Activated naive CD8-positive, alpha-beta T cell treated with anti-CD3 and anti-CD28 coated beads, Interleukin-2, amount 50 U/mL, for 24 hours (primary cell): ENCODE measurements at regions not wholly inside any gene's neighbourhood (a gene's known extent, or its start where the extent isn't known, plus 50 kb on each side); places are given as distances from the start of the nearest gene placed in this dataset.
A peak's percentile ranks its signal among the peaks of the same experiment; 100 is the strongest.

ENCODE experiments used
- ATAC-seq: fragments of 150-1000 bp; cut with Tn5 transposase; one replicate; pipeline ENCODE4 v1.10.0; 2021
- DNase-seq: peaks from one replicate; pipeline ENCODE4 v3.0.0; 2021
- H3K27ac Mint-ChIP-seq: one replicate; pipeline ENCODE4 v1.8.0; 2021; ENCODE audit warnings: mild to moderate bottlenecking, mixed read lengths
- H3K27me3 Mint-ChIP-seq: one replicate; pipeline ENCODE4 v1.8.0; 2021; ENCODE audit warnings: mixed read lengths
- H3K36me3 Mint-ChIP-seq: one replicate; pipeline ENCODE4 v1.8.0; 2021; ENCODE audit warnings: low read depth, mixed read lengths
- H3K4me1 Mint-ChIP-seq: one replicate; pipeline ENCODE4 v1.8.0; 2021; ENCODE audit warnings: mixed read lengths
- H3K4me3 Mint-ChIP-seq: one replicate; pipeline ENCODE4 v1.8.0; 2021; ENCODE audit warnings: mild to moderate bottlenecking, moderate library complexity, mixed read lengths
- H3K9me3 Mint-ChIP-seq: one replicate; pipeline ENCODE4 v1.8.0; 2021; ENCODE audit warnings: mixed read lengths

DNA sequence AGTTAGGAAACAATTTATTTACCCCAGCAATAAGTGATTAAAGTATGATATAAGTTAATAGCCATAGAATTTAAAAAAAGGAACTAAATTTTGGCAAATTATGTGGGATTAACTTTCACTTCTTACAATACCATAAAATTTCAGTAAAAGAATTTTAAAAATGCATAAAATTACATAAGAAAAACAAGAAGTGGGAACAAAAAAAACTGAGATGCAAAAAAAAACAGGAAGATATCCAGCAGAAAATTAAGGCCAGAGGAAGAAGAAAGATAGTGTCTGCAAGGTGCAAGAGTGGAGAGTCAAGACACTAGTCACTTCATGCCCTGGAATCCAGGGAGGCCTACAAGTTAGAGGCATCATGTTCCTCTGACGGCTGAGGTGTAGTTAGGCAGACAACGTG lies 184.2 kb downstream of the GASK1B start:
- peaks cover 2% of the 10 kb centered on the region for H3K27me3 Mint-ChIP-seq
- no peaks in the 10 kb centered on the region for H3K36me3 Mint-ChIP-seq
- no peak for ATAC-seq
- no peak for DNase-seq
- H3K27ac Mint-ChIP-seq: no peak overlapping the region
- no peak overlapping the region for H3K4me3 Mint-ChIP-seq
- H3K4me1 Mint-ChIP-seq: no peaks in the 10 kb centered on the region
- H3K9me3 Mint-ChIP-seq: no peaks in the 10 kb centered on the region

- no peaks in the 10 kb centered on the region for H3K4me1 Mint-ChIP-seq
- no peak overlapping the region for H3K27ac Mint-ChIP-seq
- H3K4me3 Mint-ChIP-seq: no peak overlapping the region
- H3K9me3 Mint-ChIP-seq: no peaks in the 10 kb centered on the region
- no peaks in the 10 kb centered on the region for H3K36me3 Mint-ChIP-seq
- DNase-seq: no peak
- no peak for ATAC-seq
- peaks cover 8% of the 10 kb centered on the region for H3K27me3 Mint-ChIP-seq
Measured at GRCh38 chr4:157984285-157984911, 188.4 kb downstream of the GASK1B start.

DNA sequence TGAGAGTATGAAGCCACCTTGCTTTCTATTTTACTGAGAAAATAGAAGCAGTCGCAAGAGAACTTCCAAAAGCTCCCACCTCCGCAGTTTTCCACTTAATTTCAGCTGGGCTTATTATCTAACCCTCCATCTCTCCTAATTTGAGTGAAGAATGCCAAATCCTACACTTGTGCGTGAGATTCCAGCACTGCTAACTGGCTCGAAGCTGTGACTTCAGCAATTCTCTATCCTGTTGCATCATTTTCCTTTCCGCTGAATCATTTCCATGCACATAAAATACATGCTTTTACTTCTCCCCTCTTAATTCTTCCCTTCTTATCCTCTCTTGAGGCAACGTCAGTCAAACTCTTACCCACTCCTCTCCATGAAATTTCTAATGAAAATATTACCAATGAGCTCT lies 189.5 kb downstream of the GASK1B start:
- no peaks in the 10 kb centered on the region for H3K9me3 Mint-ChIP-seq
- DNase-seq (no peak), ATAC-seq (no peak)
- peak overlapping the region; percentile 9 for H3K27ac Mint-ChIP-seq
- H3K4me3 Mint-ChIP-seq: no peak overlapping the region
- H3K4me1 Mint-ChIP-seq: peaks cover 2% of the 10 kb centered on the region
- H3K27me3 Mint-ChIP-seq: peaks cover 10% of the 10 kb centered on the region
- H3K36me3 Mint-ChIP-seq: no peaks in the 10 kb centered on the region

DNA sequence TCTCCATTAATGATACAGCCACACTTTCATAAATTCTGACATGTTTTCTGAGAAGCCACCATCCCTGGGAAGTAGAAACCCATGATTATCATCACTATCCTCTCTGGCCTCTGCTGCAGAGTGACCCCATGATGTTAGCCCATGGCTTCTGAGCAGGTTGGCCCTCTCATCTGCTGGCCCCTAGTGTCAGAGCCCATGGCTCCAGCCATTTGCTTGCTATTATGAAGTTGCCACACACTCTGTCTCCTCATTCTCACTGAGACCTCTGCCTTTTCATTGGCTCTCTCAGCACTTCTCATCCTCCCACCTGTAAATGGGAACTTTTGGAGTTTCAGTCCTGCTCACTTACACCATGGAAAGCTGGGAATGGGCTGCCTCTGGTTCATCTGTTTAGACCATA lies 192.7 kb downstream of the GASK1B start:
- H3K27ac Mint-ChIP-seq: no peak overlapping the region
- no peak overlapping the region for H3K4me3 Mint-ChIP-seq
- H3K36me3 Mint-ChIP-seq: no peaks in the 10 kb centered on the region
- peaks cover 2% of the 10 kb centered on the region for H3K4me1 Mint-ChIP-seq
- DNase-seq (no peak), ATAC-seq (no peak)
- H3K27me3 Mint-ChIP-seq: peaks cover 12% of the 10 kb centered on the region
- no peaks in the 10 kb centered on the region for H3K9me3 Mint-ChIP-seq

DNA sequence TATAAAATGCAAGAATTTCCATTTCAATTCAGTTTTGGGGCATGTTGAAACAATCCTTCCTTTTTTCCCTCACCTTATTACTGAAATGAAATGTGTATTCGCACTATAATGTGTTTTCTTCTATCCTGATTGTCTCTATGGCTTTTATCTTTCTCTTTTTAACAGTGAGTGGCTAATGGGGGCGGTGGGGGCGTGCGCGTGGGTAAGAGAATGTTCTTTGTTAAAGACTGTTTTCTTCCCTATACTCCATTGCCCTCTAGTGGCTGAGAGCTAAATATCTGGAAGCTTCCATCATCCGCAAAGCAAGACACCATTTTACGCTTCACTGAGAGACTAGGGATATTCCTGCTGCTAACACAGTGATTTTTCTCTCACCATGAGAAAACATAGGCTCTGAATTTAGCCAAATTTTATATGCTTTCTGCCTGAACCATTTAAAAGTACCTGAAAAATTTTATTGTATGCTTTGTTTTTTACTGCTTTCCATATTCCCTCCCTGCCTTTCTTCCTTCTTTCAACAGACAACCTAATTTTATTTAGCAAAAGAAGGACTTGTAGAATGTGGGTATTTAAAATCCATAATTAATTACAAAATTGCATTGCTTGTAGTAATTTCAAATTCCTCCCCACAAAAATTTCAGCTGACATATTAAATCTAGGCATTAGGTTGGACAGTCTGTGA lies 194.0 kb downstream of the GASK1B start:
- Mint-ChIP-seq H3K9me3 (no peaks in the 10 kb centered on the region), H3K4me1 (peaks cover 2% of the 10 kb centered on the region), H3K27ac (no peak overlapping the region), H3K27me3 (peaks cover 10% of the 10 kb centered on the region), H3K4me3 (no peak overlapping the region), H3K36me3 (no peaks in the 10 kb centered on the region)
- DNase-seq: peak; percentile 2
- ATAC-seq: no peak

GRCh38 chr4:157977086-157977485 lies 195.7 kb downstream of the GASK1B start:
- DNase-seq (no peak), ATAC-seq (no peak)
- no peaks in the 10 kb centered on the region for H3K9me3 Mint-ChIP-seq
- no peak overlapping the region for H3K27ac Mint-ChIP-seq
- H3K4me3 Mint-ChIP-seq: no peak overlapping the region
- peaks cover 7% of the 10 kb centered on the region for H3K27me3 Mint-ChIP-seq
- H3K4me1 Mint-ChIP-seq: peaks cover 2% of the 10 kb centered on the region
- no peaks in the 10 kb centered on the region for H3K36me3 Mint-ChIP-seq

- ATAC-seq (no peak), DNase-seq (no peak)
- H3K27me3 Mint-ChIP-seq: peaks cover 2% of the 10 kb centered on the region
- no peaks in the 10 kb centered on the region for H3K4me1 Mint-ChIP-seq
- H3K27ac Mint-ChIP-seq: no peak overlapping the region
- H3K36me3 Mint-ChIP-seq: no peaks in the 10 kb centered on the region
- H3K4me3 Mint-ChIP-seq: no peak overlapping the region
- H3K9me3 Mint-ChIP-seq: no peaks in the 10 kb centered on the region
Measured at GRCh38 chr4:157973297-157973696, 199.5 kb downstream of the GASK1B start.

DNA sequence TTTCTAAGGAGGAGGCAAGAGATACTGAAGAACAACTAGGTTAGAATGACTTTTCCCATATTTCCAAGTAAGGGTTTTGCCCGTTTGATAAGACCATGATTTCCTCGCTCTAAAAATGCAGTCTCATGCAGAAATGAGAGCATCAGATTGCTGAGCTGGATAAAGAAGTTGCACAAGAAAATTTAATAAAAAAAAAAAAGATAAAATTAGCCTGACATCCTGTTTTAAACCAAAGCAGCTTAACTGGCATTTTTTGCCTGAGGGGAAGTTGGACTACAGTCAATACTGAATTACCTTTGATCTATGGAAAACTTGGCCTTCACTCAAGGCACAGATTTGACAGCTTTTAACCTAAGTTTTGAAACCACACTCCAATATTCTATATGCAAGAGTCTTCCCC lies 208.4 kb downstream of the GASK1B start:
- H3K27ac Mint-ChIP-seq: no peak overlapping the region
- H3K4me3 Mint-ChIP-seq: no peak overlapping the region
- no peaks in the 10 kb centered on the region for H3K9me3 Mint-ChIP-seq
- DNase-seq (no peak), ATAC-seq (no peak)
- no peaks in the 10 kb centered on the region for H3K4me1 Mint-ChIP-seq
- H3K36me3 Mint-ChIP-seq: no peaks in the 10 kb centered on the region
- H3K27me3 Mint-ChIP-seq: no peaks in the 10 kb centered on the region

DNA sequence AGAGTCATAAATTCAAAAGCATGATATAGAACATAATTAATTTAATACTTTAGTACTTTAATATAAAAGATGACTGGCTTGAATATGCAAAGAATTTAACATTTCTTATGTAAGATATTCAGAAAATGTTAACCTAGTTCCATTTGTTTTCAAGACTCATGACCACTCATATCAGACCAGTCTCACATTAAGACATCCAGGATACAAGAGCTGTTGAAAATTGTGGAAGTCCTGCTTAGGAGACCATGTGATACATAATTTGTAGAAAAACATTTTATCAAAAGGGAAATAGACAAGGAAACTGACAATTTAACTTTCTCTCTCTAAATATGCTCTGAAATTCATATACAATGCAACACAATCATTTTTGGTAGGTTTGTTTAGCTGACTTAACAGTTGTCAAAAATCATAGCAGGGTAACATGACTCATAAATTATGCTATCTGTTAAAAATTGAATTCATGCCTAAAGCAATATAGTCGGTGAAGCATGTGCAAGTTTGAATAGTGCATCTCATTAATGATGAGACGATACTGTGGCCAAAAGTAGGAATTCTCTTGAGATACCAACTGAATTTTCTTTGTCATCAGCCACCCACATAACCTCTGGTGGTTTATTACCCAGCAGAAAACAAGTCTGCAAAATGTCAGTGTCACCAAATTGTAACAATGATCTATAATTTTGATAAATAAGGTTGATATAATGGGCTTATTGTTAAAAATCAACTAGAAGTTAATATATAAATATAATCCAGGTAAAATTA lies 211.4 kb downstream of the GASK1B start:
- no peaks in the 10 kb centered on the region for H3K27me3 Mint-ChIP-seq
- H3K27ac Mint-ChIP-seq: no peak overlapping the region
- no peaks in the 10 kb centered on the region for H3K4me1 Mint-ChIP-seq
- H3K4me3 Mint-ChIP-seq: no peak overlapping the region
- DNase-seq (no peak), ATAC-seq (no peak)
- no peaks in the 10 kb centered on the region for H3K36me3 Mint-ChIP-seq
- H3K9me3 Mint-ChIP-seq: no peaks in the 10 kb centered on the region

- H3K27me3 Mint-ChIP-seq: no peaks in the 10 kb centered on the region
- ATAC-seq (no peak), DNase-seq (no peak)
- H3K36me3 Mint-ChIP-seq: no peaks in the 10 kb centered on the region
- H3K9me3 Mint-ChIP-seq: no peaks in the 10 kb centered on the region
- H3K4me1 Mint-ChIP-seq: no peaks in the 10 kb centered on the region
- H3K4me3 Mint-ChIP-seq: no peak overlapping the region
- no peak overlapping the region for H3K27ac Mint-ChIP-seq
Measured at GRCh38 chr4:157957905-157958304, 214.9 kb downstream of the GASK1B start.

- no peak for ATAC-seq
- no peak overlapping the region for H3K4me3 Mint-ChIP-seq
- H3K9me3 Mint-ChIP-seq: no peaks in the 10 kb centered on the region
- no peaks in the 10 kb centered on the region for H3K27me3 Mint-ChIP-seq
- no peak overlapping the region for H3K27ac Mint-ChIP-seq
- no peak for DNase-seq
- no peaks in the 10 kb centered on the region for H3K4me1 Mint-ChIP-seq
- H3K36me3 Mint-ChIP-seq: no peaks in the 10 kb centered on the region
Measured at GRCh38 chr4:157942017-157942416, 230.8 kb downstream of the GASK1B start.

DNA sequence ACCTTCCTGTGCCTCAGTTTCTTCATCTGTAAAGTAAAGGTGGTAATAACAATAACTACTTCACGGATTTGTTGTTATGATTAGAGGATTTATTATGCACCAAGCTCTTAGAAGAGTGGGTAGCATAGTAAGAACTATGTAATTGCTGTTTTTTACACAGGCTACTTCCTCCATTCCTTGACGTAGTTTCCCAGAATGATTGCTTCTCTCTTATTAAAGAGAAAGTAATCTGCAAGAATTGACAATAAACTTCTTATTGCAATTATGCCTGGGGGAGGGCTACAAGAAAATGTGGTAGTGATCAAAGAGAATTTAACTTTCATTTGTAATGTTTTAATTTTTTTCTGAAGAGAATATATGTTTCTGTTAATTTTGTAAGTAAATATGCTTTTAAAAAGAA lies 238.7 kb downstream of the GASK1B start:
- no peaks in the 10 kb centered on the region for H3K27me3 Mint-ChIP-seq
- no peaks in the 10 kb centered on the region for H3K9me3 Mint-ChIP-seq
- no peaks in the 10 kb centered on the region for H3K36me3 Mint-ChIP-seq
- ATAC-seq (no peak), DNase-seq (no peak)
- no peaks in the 10 kb centered on the region for H3K4me1 Mint-ChIP-seq
- H3K27ac Mint-ChIP-seq: no peak overlapping the region
- no peak overlapping the region for H3K4me3 Mint-ChIP-seq

DNA sequence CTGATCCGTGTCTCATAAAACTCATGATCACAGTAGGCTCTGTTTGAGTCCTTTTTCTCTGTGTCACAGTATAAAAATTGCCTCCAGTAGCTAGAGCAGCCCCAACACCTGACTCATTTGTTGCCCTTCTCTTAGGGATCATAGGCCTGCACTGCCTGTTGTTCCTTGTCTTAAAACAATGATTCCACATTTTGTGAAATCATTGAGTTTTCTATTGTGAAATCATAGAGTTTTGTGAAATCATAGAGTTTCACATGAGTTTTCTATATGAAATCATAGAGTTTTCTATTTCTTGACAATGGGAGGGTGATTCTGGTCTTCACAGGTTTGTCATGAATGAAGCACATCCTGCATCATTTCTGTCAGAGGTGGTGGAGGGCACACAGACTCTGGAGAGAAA lies 239.9 kb downstream of the GASK1B start:
- no peaks in the 10 kb centered on the region for H3K27me3 Mint-ChIP-seq
- no peak overlapping the region for H3K4me3 Mint-ChIP-seq
- DNase-seq (no peak), ATAC-seq (no peak)
- H3K36me3 Mint-ChIP-seq: no peaks in the 10 kb centered on the region
- H3K4me1 Mint-ChIP-seq: no peaks in the 10 kb centered on the region
- no peaks in the 10 kb centered on the region for H3K9me3 Mint-ChIP-seq
- H3K27ac Mint-ChIP-seq: no peak overlapping the region

- H3K4me1 Mint-ChIP-seq: no peaks in the 10 kb centered on the region
- no peak overlapping the region for H3K4me3 Mint-ChIP-seq
- H3K9me3 Mint-ChIP-seq: no peaks in the 10 kb centered on the region
- H3K27me3 Mint-ChIP-seq: no peaks in the 10 kb centered on the region
- ATAC-seq (no peak), DNase-seq (no peak)
- H3K36me3 Mint-ChIP-seq: no peaks in the 10 kb centered on the region
- no peak overlapping the region for H3K27ac Mint-ChIP-seq
Measured at GRCh38 chr4:157929486-157929885, 243.3 kb downstream of the GASK1B start.
